ENCODE measurements at regions not wholly inside any gene's neighbourhood (a gene's known extent, or its start where the extent isn't known, plus 50 kb on each side); places are given as distances from the start of the nearest gene placed in this dataset.

DNA sequence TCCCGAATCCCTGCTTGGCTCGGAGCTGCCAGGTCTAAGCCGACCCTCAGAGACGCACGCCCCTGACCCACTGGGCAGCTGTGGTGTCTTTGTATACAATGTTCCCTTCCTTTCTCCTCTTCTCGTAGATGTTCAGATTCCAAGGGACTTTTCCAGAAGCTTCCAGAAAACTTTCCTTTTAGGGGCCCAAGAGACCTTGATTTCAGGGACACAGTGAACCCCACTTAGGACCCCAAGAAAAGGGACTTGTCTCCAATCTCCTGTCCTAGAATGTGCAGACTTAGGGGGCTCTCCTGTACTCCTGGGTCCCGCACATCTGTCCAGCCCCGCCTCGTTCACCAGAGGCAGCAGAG is 103.5 kb downstream of the EDN3 start:
- DNase-seq: no peak

DNA sequence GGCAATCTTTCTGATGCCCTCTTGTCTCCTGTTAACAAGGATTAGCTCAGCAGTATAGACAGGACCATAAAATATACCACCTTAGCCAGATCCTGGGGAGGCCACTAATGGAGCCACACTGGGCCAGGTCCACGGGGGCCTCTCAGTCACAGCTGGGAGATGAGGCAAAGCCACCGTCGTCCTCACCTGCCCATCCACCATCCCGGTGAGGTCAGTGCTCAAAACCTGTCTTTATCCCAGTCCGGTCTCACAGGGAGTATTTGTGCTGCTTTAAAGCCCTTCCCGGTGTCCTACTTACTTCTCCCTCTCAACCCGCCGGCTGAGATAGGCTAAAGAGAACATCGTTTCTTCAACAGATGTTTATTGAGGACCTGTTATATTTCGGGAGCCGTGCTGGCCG is 104.3 kb downstream of the EDN3 start:
- DNase-seq: no peak

- DNase-seq: no peak
Observed at GRCh38 chr20:59405226-59406200, 105.1 kb downstream of the EDN3 start.

GRCh38 chr20:59406446-59406845 is 106.0 kb downstream of the EDN3 start:
- no peak for DNase-seq

DNA sequence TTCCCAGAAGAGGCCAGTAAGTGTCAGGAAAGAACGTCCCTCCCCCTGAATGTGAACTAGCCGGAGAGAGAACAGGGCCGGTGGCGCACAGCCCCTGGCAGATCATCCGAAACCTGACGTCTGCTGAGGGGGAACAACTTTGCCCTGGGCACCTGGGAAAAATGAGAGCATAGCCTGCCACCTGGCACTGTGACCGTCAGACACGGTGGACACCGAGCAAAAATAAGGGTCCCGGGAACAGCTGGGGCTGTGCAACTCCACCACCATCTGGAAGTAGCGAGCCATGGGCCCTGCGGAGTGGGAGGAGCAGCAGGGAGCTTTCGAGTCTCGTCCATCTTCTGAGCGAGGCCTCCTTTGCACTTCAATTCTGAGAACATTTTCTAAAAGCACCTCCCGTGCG is 110.8 kb downstream of the EDN3 start:
- no peak for DNase-seq

GRCh38 chr20:59411589-59411988 is 111.2 kb downstream of the EDN3 start:
- no peak for DNase-seq

DNA sequence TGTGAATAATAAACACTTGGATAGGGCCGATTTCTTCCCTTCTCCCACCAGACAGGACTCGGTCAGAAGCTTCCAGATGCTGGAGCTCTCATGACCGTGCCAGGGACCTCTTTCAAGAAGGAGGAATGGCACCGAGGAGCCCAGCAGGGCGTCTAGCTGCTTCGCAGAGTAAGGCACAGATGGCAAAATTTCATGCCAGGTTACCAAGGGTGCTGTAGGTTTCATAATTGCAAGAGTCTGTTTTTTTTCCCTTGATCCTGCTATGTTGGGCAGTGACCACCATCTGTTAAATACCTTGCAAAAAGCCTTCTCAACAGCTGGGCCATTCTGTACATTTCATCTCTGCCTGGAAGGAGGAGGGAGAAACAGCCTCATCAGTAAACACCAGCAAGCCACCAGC is 111.8 kb downstream of the EDN3 start:
- no peak for DNase-seq

GRCh38 chr20:59412875-59413284 is 112.5 kb downstream of the EDN3 start:
- DNase-seq: no peak

DNA sequence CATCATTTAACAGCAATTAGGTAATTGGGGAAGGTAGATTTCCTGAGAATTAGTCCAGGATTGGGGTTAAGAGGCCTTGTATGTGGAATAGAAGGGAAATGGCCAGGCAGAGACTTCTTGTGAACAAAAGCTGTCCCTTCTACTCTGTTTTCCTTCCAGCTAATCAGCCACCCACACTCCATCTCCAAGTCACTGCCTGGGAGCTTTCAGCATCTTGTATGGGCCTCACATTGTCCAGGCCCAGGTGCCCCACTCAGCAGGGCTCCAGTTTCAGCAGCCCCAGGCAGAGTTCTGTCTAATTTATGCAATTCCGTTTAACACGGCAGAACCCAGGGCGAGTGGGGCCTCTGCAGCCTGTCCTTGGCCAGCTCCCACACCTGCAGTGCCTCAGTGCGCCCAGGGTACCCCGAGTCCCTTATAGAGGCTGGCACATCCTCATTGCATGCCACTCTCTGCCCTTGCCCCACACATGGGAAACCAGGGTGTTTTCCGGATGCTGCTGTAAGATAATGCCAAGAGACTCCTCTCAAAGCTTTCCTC is 113.0 kb downstream of the EDN3 start:
- DNase-seq: no peak

DNA sequence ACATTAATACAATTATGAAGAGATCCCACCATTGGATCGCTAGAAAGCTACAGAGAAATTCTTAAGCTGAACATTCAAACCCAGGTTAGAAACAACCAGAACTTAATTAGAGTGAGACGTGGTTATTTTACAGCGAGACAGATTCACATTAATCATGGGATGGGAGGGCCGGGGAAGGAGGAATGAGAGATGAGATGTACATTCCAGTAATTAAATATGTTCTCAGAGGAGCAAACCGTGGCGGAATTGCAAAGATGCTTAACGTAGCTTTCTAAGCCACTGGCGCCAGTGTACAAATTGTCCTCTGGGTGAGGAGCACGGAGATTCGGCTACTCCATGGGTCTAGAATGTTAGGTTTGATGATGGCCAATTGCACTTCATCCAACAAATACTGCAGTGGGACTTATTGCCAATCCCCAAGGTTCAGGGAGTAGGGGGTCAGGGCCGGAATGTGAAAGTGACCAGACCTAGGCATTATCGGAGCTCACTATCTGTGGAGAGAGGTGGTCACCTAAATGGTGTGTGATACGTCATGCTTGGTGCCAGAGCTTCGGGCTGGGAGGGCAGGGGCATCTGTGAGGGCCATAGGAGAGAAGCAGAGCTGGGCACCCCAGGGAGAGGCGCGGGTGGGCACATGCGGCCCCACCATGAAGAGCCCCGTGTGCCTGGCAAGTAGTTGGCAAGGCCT is 114.7 kb downstream of the EDN3 start:
- no peak for DNase-seq

- no peak for DNase-seq
Observed at GRCh38 chr20:59416916-59417315, 116.5 kb downstream of the EDN3 start.

DNA sequence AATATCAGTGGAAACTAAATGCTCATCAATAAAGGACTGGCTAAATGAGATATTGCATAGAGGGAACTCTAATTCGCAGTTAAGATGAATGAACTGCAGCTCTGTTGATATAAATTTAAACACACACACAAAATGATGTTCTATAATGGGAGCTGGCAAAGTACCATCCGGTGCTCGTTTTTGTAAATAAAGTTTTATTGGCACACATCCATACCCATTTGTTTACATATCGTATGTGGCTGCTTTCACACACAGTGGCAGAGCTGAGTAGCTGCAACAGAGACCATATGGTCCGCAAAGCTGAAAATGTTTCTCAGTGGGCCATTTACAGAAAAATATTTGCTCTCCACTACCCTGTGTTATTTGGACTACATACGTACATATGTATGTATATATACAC is 120.7 kb downstream of the EDN3 start:
- DNase-seq: no peak

DNA sequence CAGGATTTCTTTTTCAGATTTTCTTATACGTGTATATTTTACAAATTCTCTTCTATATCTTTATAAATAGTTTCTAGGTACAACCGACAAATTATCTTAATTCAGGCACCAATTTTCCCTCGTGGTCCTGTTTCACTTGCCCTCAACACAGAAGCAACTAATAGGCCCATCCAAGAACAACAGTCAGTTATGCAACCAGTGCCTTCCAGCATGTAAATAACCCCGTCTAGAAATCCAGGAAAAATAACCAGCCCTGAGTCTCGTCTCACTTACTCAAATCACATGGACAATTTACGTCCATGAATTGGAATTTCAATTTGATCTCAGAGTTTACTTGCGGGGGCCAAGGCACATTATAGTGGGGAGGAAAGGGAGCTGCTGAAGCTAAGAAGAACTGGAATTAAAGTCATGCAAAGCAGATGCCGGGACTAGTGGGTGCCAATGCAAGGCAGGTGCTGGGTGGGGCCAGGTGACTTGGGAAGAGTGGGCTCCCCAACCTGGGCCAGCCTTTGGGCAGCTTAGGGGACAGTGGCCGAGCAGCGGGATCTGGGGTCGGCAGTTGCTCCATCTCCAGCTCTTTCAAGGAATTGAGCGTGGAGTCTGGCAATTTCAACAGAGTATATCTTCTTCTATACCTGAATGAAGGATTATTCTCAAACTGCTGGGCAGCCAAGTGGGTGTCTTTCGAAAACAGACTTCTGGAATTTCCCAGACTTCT is 121.7 kb downstream of the EDN3 start:
- DNase-seq: no peak

GRCh38 chr20:59422872-59423544 is 122.6 kb downstream of the EDN3 start:
- no peak for DNase-seq

DNA sequence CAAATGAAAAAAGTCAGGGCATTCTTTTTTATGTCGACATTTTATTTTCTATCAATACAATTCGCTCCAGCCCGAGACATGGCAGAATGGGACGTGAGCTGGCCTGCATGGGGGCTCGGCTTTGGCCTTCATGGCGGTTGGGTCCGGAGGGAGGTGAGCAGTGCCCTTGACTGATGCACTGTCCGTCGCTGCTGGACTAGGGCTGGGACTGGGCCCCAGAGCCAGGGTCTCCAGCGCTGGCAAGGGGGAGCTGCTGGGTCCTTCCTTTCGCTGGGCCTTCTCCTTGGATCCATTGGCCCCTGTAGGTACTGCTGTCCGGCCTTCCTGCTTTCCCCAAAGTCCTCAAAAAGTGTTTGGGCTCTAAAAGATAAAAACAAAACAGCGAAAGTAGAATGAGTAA is 124.6 kb downstream of the EDN3 start:
- no peak for DNase-seq

GRCh38 chr20:59425572-59425971 is 125.2 kb downstream of the EDN3 start:
- no peak for DNase-seq

- DNase-seq: no peak
Observed at GRCh38 chr20:59428006-59428405, 127.6 kb downstream of the EDN3 start.

DNA sequence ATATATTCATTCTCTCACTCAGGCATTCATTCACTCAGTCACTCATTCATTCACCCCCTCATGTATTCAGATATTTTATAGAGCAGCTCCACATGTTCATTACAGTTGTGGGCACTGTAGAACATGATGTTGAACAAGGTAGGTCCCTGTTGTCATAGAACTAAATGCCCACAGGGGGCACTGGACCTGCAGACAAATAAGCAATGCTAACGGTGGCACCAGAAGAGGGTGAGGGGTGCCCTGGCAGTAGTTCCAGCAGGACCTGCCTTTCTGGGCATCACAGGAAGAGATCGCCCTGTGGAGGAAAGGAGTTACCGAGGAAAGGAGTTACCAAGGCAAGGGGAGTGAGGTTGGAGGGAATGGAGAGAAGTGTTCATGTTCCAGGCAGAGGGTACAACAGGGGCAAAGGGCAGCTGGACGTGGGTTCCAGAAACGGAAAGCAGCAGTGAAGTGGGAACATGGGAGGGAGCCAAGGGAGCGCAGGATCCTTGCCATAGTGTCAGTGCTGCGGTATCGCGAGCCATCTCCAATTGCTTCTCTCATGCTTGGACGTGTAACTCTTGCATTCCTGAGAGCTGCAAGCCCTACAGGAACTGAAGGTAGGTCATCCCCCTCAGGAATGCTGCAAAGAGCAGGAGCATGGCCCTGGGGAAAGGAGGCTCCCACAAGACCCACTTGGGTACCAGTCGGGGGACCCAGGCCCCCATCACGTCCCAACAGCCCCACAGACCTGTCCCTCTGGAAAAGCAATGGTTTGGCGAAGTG is 128.2 kb downstream of the EDN3 start:
- no peak for DNase-seq

DNA sequence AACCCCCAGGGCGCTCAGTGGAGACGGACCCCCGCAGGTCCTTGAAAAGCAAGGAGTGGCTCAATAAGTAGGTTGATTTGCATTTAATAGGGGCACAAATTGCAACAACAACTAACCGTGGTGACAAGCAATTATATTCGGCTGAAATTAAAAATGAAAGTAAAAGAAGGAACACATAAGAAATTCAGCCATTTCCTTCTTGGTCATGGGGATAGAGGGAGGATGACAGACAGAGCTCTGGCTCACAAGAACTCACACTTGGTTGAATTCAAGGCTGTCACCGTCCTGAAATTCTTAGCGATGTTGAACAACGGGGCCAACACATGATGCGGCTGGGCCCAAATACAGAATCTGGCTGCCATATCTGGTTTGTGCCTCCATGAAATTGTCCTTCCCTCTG is 129.0 kb downstream of the EDN3 start:
- DNase-seq: no peak

DNA sequence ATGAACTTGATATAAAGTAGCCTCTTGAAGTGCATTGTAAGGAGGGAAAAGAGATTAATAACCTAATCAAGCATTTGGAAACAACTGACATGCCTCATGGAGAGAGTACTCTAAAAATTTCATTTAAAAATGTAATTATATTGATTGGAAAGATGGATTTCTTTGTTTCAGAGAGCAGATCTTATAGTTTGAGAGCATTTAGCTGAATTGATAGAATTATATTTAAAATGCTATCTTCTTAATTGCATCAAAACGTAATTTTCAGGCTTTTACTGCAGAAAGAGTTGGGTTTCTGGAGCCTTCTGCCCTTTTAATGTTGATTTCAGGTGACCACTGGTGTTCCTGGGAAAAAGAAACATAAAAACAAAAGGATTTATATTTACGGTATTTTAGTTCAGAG is 130.6 kb downstream of the EDN3 start:
- no peak for DNase-seq

DNA sequence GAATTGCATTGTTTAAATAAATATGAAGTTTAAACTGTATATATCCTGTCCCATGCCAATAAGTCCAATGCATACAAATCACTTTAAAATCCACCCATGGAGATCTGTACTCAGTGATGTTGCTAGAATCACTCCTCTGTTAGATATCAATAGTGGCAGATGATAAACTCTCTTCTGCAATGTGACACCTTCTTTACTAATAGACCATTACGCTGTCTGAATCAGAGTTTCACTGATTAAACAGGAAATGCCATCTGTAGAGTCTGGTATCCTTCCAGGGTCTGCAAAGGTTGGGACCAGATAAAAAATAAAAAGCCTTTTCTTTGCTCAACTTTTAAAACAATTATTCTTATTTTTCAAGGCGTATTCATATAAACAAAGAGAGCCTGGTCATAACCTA is 134.5 kb downstream of the EDN3 start:
- DNase-seq: no peak

DNA sequence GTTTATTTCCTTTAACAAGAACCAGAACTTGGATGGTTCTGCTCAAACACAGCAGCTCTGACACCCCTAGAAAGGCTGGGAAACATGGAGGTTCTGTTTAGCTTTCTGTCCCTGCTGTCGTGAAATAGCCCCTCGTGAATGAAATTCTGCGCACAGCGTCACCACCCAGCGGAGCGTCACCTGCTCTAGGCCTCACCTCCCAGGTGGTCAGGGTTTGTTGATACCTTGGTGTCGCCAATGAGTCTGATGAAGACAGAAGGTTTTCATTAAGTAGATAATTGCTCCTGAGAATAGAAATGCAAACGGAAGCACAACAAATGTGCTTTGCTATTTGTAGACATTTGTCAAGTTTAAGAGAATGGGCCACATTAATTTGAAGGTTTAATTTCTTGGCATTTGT is 135.1 kb downstream of the EDN3 start:
- DNase-seq: no peak
